ENCODE measurements at regions not wholly inside any gene's neighbourhood (a gene's known extent, or its start where the extent isn't known, plus 50 kb on each side); places are given as distances from the start of the nearest gene placed in this dataset.
"Not testable (repeated sequence)": the region's sequence is repeated elsewhere in the genome, so short reads cannot be mapped to it uniquely, and the experiment has no call there.

GRCh38 chr6:70360921-70361320 is 52.4 kb upstream of the FAM135A start:
- H3K27me3 ChIP-seq; H3K27ac ChIP-seq; H3K4me1 ChIP-seq; H3K4me3 ChIP-seq; DNase-seq; H3K9me3 ChIP-seq; H3K36me3 ChIP-seq (ENCODE audit: low read depth, missing control alignments): not testable (repeated sequence)
- intact Hi-C loops (cut with DNase I; ENCODE audit: low total_unique reads) = loop anchor here (10.0 kb wide), 1 partner anchor 46 kb away; no protein-coding TSS in a partner anchor
- WGBS, 2 donors = 89 to 91% methylated on average over 5 of the region's 5 CpGs

- TF ChIP-seq CTCF (IDR thresholded peaks at IDR 0.05) (no peak), POLR2A (IDR thresholded peaks at IDR 0.05) (no peak)
These were observed 50.6 kb upstream of the COL9A1 start for GRCh38 chr6:70353448-70353847.

More at GRCh38 chr6:70353448-70353847, 50.6 kb upstream of the COL9A1 start:
- H3K27me3 ChIP-seq = no peaks in the 10 kb centered on the region
- WGBS, 2 donors = 53 to 59% methylated on average over 2 of the region's 2 CpGs
- no peak for DNase-seq
- intact Hi-C loops (cut with DNase I; ENCODE audit: low total_unique reads) = no loop called here
- H3K9me3 ChIP-seq = no peaks in the 10 kb centered on the region
- no peaks in the 10 kb centered on the region for H3K36me3 ChIP-seq (ENCODE audit: low read depth, missing control alignments)
- H3K4me3 ChIP-seq = no peak overlapping the region
- peaks cover 3% of the 10 kb centered on the region for H3K4me1 ChIP-seq
- no peak overlapping the region for H3K27ac ChIP-seq
